ENCODE measurements at regions not wholly inside any gene's neighbourhood (a gene's known extent, or its start where the extent isn't known, plus 50 kb on each side); places are given as distances from the start of the nearest gene placed in this dataset.

- no peak for TF ChIP-seq POLR2A (IDR thresholded peaks at IDR 0.05)
- no peak for TF ChIP-seq CTCF (IDR thresholded peaks at IDR 0.05)
- TF ChIP-seq EP300 (IDR thresholded peaks at IDR 0.05), result no peak
Observed at GRCh38 chr2:34241905-34242762, 643.0 kb upstream of the FAM98A start.

Data from tibial nerve (tissue), 4 donors.